HG02571 (cell line): ENCODE measurements at regions not wholly inside any gene's neighbourhood (a gene's known extent, or its start where the extent isn't known, plus 50 kb on each side); places are given as distances from the start of the nearest gene placed in this dataset.

Source experiments
- ATAC-seq: cut with Tn5 transposase; IDR thresholded peaks from one replicate; pipeline ENCODE4 v1.9.1; 2021; ENCODE audit warnings: mild to moderate bottlenecking, moderate library complexity; ENCODE audit not compliant: unreplicated experiment

GRCh38 chr20:10919396-10920140 is 245.8 kb upstream of the JAG1 start:
- no peak for ATAC-seq

GRCh38 chr20:10920396-10920795 is 246.6 kb upstream of the JAG1 start:
- ATAC-seq: no peak

- ATAC-seq: no peak
These were observed 247.8 kb upstream of the JAG1 start for GRCh38 chr20:10921491-10922010.

GRCh38 chr20:10922506-10922905 is 248.7 kb upstream of the JAG1 start:
- ATAC-seq: no peak

GRCh38 chr20:10922941-10923340 is 249.1 kb upstream of the JAG1 start:
- ATAC-seq: no peak

- no peak for ATAC-seq
These were observed 250.9 kb upstream of the JAG1 start for GRCh38 chr20:10924644-10925201.

GRCh38 chr20:10925767-10926166 is 252.0 kb upstream of the JAG1 start:
- ATAC-seq: no peak

GRCh38 chr20:10927011-10927583 is 253.3 kb upstream of the JAG1 start:
- no peak for ATAC-seq

GRCh38 chr20:10927936-10928840 is 254.4 kb upstream of the JAG1 start:
- ATAC-seq: no peak

- ATAC-seq: no peak
These were observed 255.1 kb upstream of the JAG1 start for GRCh38 chr20:10928841-10929421.

- no peak for ATAC-seq
These were observed 262.0 kb upstream of the JAG1 start for GRCh38 chr20:10935658-10936402.

- no peak for ATAC-seq
These were observed 263.0 kb upstream of the JAG1 start for GRCh38 chr20:10936786-10937185.

- no peak for ATAC-seq
These were observed 265.6 kb upstream of the JAG1 start for GRCh38 chr20:10939331-10939941.

GRCh38 chr20:10940941-10941340 is 267.1 kb upstream of the JAG1 start:
- peak; percentile 97 for ATAC-seq

GRCh38 chr20:10943686-10944265 is 270.0 kb upstream of the JAG1 start:
- no peak for ATAC-seq

- no peak for ATAC-seq
These were observed 272.5 kb upstream of the JAG1 start for GRCh38 chr20:10946124-10946880.

- ATAC-seq: no peak
These were observed 273.9 kb upstream of the JAG1 start for GRCh38 chr20:10947726-10948125.

- ATAC-seq: no peak
These were observed 276.4 kb upstream of the JAG1 start for GRCh38 chr20:10949930-10950783.
